ENCODE measurements at regions not wholly inside any gene's neighbourhood (a gene's known extent, or its start where the extent isn't known, plus 50 kb on each side); places are given as distances from the start of the nearest gene placed in this dataset.
"Not testable (repeated sequence)": the region's sequence is repeated elsewhere in the genome, so short reads cannot be mapped to it uniquely, and the experiment has no call there.

GRCh38 chr4:37749398-37749988 lies 63.3 kb upstream of the RELL1 start:
- no peak for DNase-seq
- no peak overlapping the region for H3K4me3 ChIP-seq
- intact Hi-C loops (cut with micrococcal nuclease) = no loop called here
- no peaks in the 10 kb centered on the region for H3K36me3 ChIP-seq
- TF ChIP-seq CTCF (IDR thresholded peaks at IDR 0.05; ENCODE audit: borderline replicate concordance) = no peak
- H3K9me3 ChIP-seq (replicated peaks) = no peaks in the 10 kb centered on the region
- H3K27ac ChIP-seq (replicated peaks) = peak overlapping the region; percentile 21
- no peaks in the 10 kb centered on the region for H3K4me1 ChIP-seq
- H3K27me3 ChIP-seq (ENCODE audit: low read depth) = no peaks in the 10 kb centered on the region

- H3K9me3 ChIP-seq (replicated peaks) = no peaks in the 10 kb centered on the region
- TF ChIP-seq CTCF (IDR thresholded peaks at IDR 0.05; ENCODE audit: borderline replicate concordance) = no peak
- intact Hi-C loops (cut with micrococcal nuclease) = no loop called here
- no peak for DNase-seq
- H3K27me3 ChIP-seq (ENCODE audit: low read depth) = no peaks in the 10 kb centered on the region
- no peaks in the 10 kb centered on the region for H3K36me3 ChIP-seq
- no peaks in the 10 kb centered on the region for H3K4me1 ChIP-seq
- H3K4me3 ChIP-seq = no peak overlapping the region
- H3K27ac ChIP-seq (replicated peaks) = no peak overlapping the region
Observed at GRCh38 chr4:37748485-37748884, 62.3 kb upstream of the RELL1 start.

GRCh38 chr4:37747772-37748330 lies 61.7 kb upstream of the RELL1 start:
- H3K27ac ChIP-seq (replicated peaks) = no peak overlapping the region
- no peaks in the 10 kb centered on the region for H3K4me1 ChIP-seq
- intact Hi-C loops (cut with micrococcal nuclease) = no loop called here
- no peak overlapping the region for H3K4me3 ChIP-seq
- no peaks in the 10 kb centered on the region for H3K36me3 ChIP-seq
- H3K9me3 ChIP-seq (replicated peaks) = no peaks in the 10 kb centered on the region
- DNase-seq = no peak
- TF ChIP-seq CTCF (IDR thresholded peaks at IDR 0.05; ENCODE audit: borderline replicate concordance) = no peak
- no peaks in the 10 kb centered on the region for H3K27me3 ChIP-seq (ENCODE audit: low read depth)

- H3K4me3 ChIP-seq; H3K9me3 ChIP-seq (replicated peaks); DNase-seq; H3K4me1 ChIP-seq; H3K36me3 ChIP-seq; H3K27me3 ChIP-seq (ENCODE audit: low read depth); intact Hi-C loops (cut with micrococcal nuclease); H3K27ac ChIP-seq (replicated peaks): not testable (repeated sequence)
Observed at GRCh38 chr4:37746852-37747251, 60.7 kb upstream of the RELL1 start.

GRCh38 chr4:37745946-37746345 lies 59.8 kb upstream of the RELL1 start:
- Histone ChIP-seq H3K27me3 (ENCODE audit: low read depth) (no peaks in the 10 kb centered on the region), H3K9me3 (replicated peaks) (no peaks in the 10 kb centered on the region), H3K36me3 (no peaks in the 10 kb centered on the region), H3K27ac (replicated peaks) (no peak overlapping the region), H3K4me3 (no peak overlapping the region), H3K4me1 (no peaks in the 10 kb centered on the region)
- no peak for DNase-seq
- intact Hi-C loops (cut with micrococcal nuclease) = no loop called here
- no peak for TF ChIP-seq CTCF (IDR thresholded peaks at IDR 0.05; ENCODE audit: borderline replicate concordance)

GRCh38 chr4:37742149-37742548 lies 56.0 kb upstream of the RELL1 start:
- no peaks in the 10 kb centered on the region for H3K36me3 ChIP-seq
- no peak for TF ChIP-seq CTCF (IDR thresholded peaks at IDR 0.05; ENCODE audit: borderline replicate concordance)
- intact Hi-C loops (cut with micrococcal nuclease) = no loop called here
- H3K4me1 ChIP-seq = no peaks in the 10 kb centered on the region
- no peak overlapping the region for H3K4me3 ChIP-seq
- no peak for DNase-seq
- H3K27ac ChIP-seq (replicated peaks) = no peak overlapping the region
- H3K27me3 ChIP-seq (ENCODE audit: low read depth) = no peaks in the 10 kb centered on the region
- no peaks in the 10 kb centered on the region for H3K9me3 ChIP-seq (replicated peaks)
